PC-3 (cell line): ENCODE measurements at regions not wholly inside any gene's neighbourhood (a gene's known extent, or its start where the extent isn't known, plus 50 kb on each side); places are given as distances from the start of the nearest gene placed in this dataset.

Source experiments
- ATAC-seq: fragments of 200-7000 bp; cut with Tn5 transposase; 2 replicates; pipeline ENCODE4 v1.9.1; 2020; ENCODE audit warnings: mild to moderate bottlenecking, moderate library complexity
- BruUV-seq: library from RNA; stranded (reverse); fragments of 400-500 nt; replicated peaks from 2 replicates; lab custom pipeline; 2021; lab: Mats Ljungman, UMichigan
- CTCF ChIA-PET: fragments of 300-600 bp; sonication (Branson Sonifier 250); formaldehyde crosslinking; loops from one replicate; lab custom pipeline; 2022; ENCODE audit warnings: antibody characterized with exemption; lab: Charles Lee
- POLR2A ChIA-PET: fragments of 300-600 bp; sonication (Branson Sonifier 250); formaldehyde crosslinking; loops from one replicate; lab custom pipeline; 2022; ENCODE audit warnings: antibody characterized with exemption; ENCODE audit not compliant: unreplicated experiment; lab: Charles Lee
- DNase-seq: peaks from one replicate; pipeline ENCODE4 v3.0.0-alpha.2; 2015
- H2AFZ ChIP-seq: fragments of 300-600 bp; sonication (generic); 2 replicates; pipeline ENCODE4 v1.6.0; 2016; ENCODE audit warnings: antibody characterized with exemption, low read length
- H3F3A ChIP-seq: fragments of 300-600 bp; sonication (generic); one replicate; pipeline ENCODE4 v1.6.0; 2017; ENCODE audit warnings: antibody characterized with exemption, low read length, control low read depth, mild to moderate bottlenecking; ENCODE audit not compliant: unreplicated experiment
- H3K27ac ChIP-seq: fragments of 300-600 bp; sonication (generic); 2 replicates; pipeline ENCODE4 v1.5.1; 2016; ENCODE audit warnings: mild to moderate bottlenecking, low read length
- H3K27me3 ChIP-seq: fragments of 300-600 bp; sonication (generic); 2 replicates; pipeline ENCODE4 v1.6.1; 2016; ENCODE audit warnings: low read length, mixed read lengths
- H3K36me3 ChIP-seq: fragments of 300-600 bp; sonication (generic); 2 replicates; pipeline ENCODE4 v1.6.1; 2016; ENCODE audit warnings: low read depth, mixed run types, low read length, mixed read lengths
- H3K4me1 ChIP-seq: fragments of 300-600 bp; sonication (generic); 2 replicates; pipeline ENCODE4 v1.5.1; 2016; ENCODE audit warnings: low read length; ENCODE audit not compliant: insufficient read depth
- H3K4me2 ChIP-seq: fragments of 300-600 bp; sonication (generic); 2 replicates; pipeline ENCODE4 v1.6.0; 2016; ENCODE audit warnings: low read length
- H3K4me3 ChIP-seq: fragments of 300-600 bp; sonication (generic); 2 replicates; pipeline ENCODE4 v1.5.1; 2016; ENCODE audit warnings: mild to moderate bottlenecking, low read length, mixed read lengths
- H3K79me2 ChIP-seq: fragments of 300-600 bp; sonication (generic); 2 replicates; pipeline ENCODE4 v1.6.1; 2017; ENCODE audit warnings: low read length, mixed read lengths
- H3K9ac ChIP-seq: fragments of 300-600 bp; sonication (generic); 2 replicates; pipeline ENCODE4 v1.6.0; 2016; ENCODE audit warnings: mild to moderate bottlenecking, low read length
- H3K9me2 ChIP-seq: fragments of 300-600 bp; sonication (generic); replicated peaks from 2 replicates; pipeline ENCODE4 v1.6.1; 2016; ENCODE audit warnings: mixed run types, low read length, mixed read lengths
- H3K9me3 ChIP-seq: fragments of 300-600 bp; sonication (generic); 2 replicates; pipeline ENCODE4 v1.6.1; 2016; ENCODE audit warnings: low read length, mixed read lengths
- H4K20me1 ChIP-seq: fragments of 300-600 bp; sonication (generic); 2 replicates; pipeline ENCODE4 v1.6.1; 2016; ENCODE audit warnings: low read length, mixed read lengths
- CTCF ChIP-seq: fragments of 300-600 bp; sonication (generic); conservative IDR thresholded peaks from 2 replicates; pipeline ENCODE4 v1.5.1; 2017; ENCODE audit warnings: antibody characterized with exemption, low read depth, mild to moderate bottlenecking, low read length
- EZH2 ChIP-seq: fragments of 300-600 bp; sonication (generic); IDR thresholded peaks from one replicate; pipeline ENCODE4 v1.6.1; 2017; ENCODE audit warnings: antibody characterized with exemption, mild to moderate bottlenecking, low read length; ENCODE audit not compliant: unreplicated experiment
- EZH2phosphoT487 ChIP-seq: fragments of 300-600 bp; sonication (generic); IDR thresholded peaks from 2 replicates; pipeline ENCODE4 v1.6.1; 2018; ENCODE audit warnings: mild to moderate bottlenecking, antibody characterized with exemption, low read length, borderline replicate concordance
- intact Hi-C: fragments of 100-400 bp; cut with micrococcal nuclease; formaldehyde crosslinking; loops from 2 replicates; pipeline ENCODE4 v1.9.0; 2023

DNA sequence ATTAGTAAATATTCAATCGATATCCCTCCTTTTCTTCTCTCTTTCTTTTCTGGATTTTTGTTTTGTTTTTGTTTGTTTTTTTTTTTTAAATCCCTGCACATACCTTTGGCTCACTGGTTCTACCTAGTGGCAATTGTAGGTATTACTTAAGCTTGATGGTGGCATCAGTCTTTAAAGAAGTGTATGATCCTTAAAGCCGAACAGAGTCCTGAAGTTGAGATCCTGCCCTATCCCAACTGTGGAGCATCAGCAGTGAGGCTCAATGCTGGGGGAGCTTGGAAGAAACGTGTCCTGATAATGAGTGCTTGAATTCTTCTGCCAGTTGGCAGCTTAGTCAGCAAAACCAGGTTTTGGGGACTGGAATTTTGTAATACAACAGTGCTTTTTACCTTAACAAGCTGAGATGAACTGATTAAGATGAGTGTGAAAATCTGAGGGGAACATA, 60.8 kb downstream of the FASLG start:
- H3K4me2 ChIP-seq = peak overlapping the region; percentile 11
- no peak overlapping the region for H3K4me3 ChIP-seq
- no TSS peak for BruUV-seq
- POLR2A ChIA-PET = interaction anchor here (0.6 to 0.7 kb wide), 2 partner anchors 110 to 188 kb away, joined by 3 to 5 read pairs; no protein-coding TSS in a partner anchor
- intact Hi-C loops = loop anchor here (1.0 kb wide), 6 partner anchors 81 to 290 kb away; partner anchors contain the start of gene SUCO
- peaks cover 32% of the 10 kb centered on the region for H3K4me1 ChIP-seq
- H4K20me1 ChIP-seq = no peaks in the 10 kb centered on the region
- no peak overlapping the region for H3K9ac ChIP-seq
- H3K79me2 ChIP-seq = no peaks in the 10 kb centered on the region
- H2AFZ ChIP-seq = peak overlapping the region; percentile 66
- TF ChIP-seq EZH2 = no peak
- peak; percentile 100 for TF ChIP-seq CTCF
- no peak overlapping the region for H3K27ac ChIP-seq
- no peaks in the 10 kb centered on the region for H3K36me3 ChIP-seq
- H3F3A ChIP-seq = no peaks in the 10 kb centered on the region
- peak; percentile 81 for ATAC-seq
- DNase-seq = peak; percentile 97
- H3K9me2 ChIP-seq = peaks cover 5% of the 10 kb centered on the region; the same call in 1 of the 2 replicates
- H3K27me3 ChIP-seq = no peaks in the 10 kb centered on the region
- CTCF ChIA-PET = interaction anchor here (0.6 to 2.8 kb wide), 26 partner anchors 12 to 717 kb away, joined by 3 to 40 read pairs (median 4); no protein-coding TSS in a partner anchor
- H3K9me3 ChIP-seq = no peaks in the 10 kb centered on the region

GRCh38 chr1:172720339-172720738, 61.4 kb downstream of the FASLG start:
- DNase-seq = peak; percentile 48
- ATAC-seq = peak; percentile 8

More at GRCh38 chr1:172720339-172720738, 61.4 kb downstream of the FASLG start:
- Histone ChIP-seq H4K20me1 (no peaks in the 10 kb centered on the region), H3K79me2 (no peaks in the 10 kb centered on the region), H3K9ac (no peak overlapping the region), H3K4me2 (no peak overlapping the region), H3K4me3 (no peak overlapping the region), H3K27ac (no peak overlapping the region), H3K27me3 (no peaks in the 10 kb centered on the region), H3K4me1 (peaks cover 32% of the 10 kb centered on the region), H3K9me2 (peaks cover 5% of the 10 kb centered on the region; the same call in 1 of the 2 replicates), H3F3A (no peaks in the 10 kb centered on the region), H2AFZ (peak overlapping the region; percentile 66), H3K9me3 (no peaks in the 10 kb centered on the region), H3K36me3 (no peaks in the 10 kb centered on the region)
- CTCF ChIA-PET = interaction anchor here (0.6 to 2.8 kb wide), 26 partner anchors 11 to 718 kb away, joined by 3 to 40 read pairs (median 4); no protein-coding TSS in a partner anchor
- TF ChIP-seq EZH2phosphoT487 = no peak
- TF ChIP-seq EZH2 = no peak
- TF ChIP-seq CTCF = no peak
- no TSS peak for BruUV-seq
- POLR2A ChIA-PET = interaction anchor here (0.6 kb wide), 1 partner anchor 188 kb away, joined by 5 read pairs; no protein-coding TSS in a partner anchor
- intact Hi-C loops = no loop called here
